ENCODE measurements at regions not wholly inside any gene's neighbourhood (a gene's known extent, or its start where the extent isn't known, plus 50 kb on each side); places are given as distances from the start of the nearest gene placed in this dataset.

GRCh38 chr12:61821381-61821780 lies 438.8 kb upstream of the USP15 start:
- no peak for TF ChIP-seq EZH2 (IDR thresholded peaks at IDR 0.05; ENCODE audit: low read length, missing control alignments)
- TF ChIP-seq, protein P1, sequence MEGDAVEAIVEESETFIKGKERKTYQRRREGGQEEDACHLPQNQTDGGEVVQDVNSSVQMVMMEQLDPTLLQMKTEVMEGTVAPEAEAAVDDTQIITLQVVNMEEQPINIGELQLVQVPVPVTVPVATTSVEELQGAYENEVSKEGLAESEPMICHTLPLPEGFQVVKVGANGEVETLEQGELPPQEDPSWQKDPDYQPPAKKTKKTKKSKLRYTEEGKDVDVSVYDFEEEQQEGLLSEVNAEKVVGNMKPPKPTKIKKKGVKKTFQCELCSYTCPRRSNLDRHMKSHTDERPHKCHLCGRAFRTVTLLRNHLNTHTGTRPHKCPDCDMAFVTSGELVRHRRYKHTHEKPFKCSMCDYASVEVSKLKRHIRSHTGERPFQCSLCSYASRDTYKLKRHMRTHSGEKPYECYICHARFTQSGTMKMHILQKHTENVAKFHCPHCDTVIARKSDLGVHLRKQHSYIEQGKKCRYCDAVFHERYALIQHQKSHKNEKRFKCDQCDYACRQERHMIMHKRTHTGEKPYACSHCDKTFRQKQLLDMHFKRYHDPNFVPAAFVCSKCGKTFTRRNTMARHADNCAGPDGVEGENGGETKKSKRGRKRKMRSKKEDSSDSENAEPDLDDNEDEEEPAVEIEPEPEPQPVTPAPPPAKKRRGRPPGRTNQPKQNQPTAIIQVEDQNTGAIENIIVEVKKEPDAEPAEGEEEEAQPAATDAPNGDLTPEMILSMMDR (conservative IDR thresholded peaks at IDR 0.05 in 1 of 2, IDR thresholded peaks at IDR 0.05 in 1 of 2; ENCODE audit: low read depth in 1 of 2, low read length in 2 of 2): no peak

Measured in fibroblast of lung (primary cell).